Psoas muscle (tissue), 7 donors: ENCODE measurements at regions not wholly inside any gene's neighbourhood (a gene's known extent, or its start where the extent isn't known, plus 50 kb on each side); places are given as distances from the start of the nearest gene placed in this dataset.
"Not testable (repeated sequence)": the region's sequence is repeated elsewhere in the genome, so short reads cannot be mapped to it uniquely, and the experiment has no call there.

Source experiments
- ATAC-seq, 4 donors: fragments of 200-7000 bp; cut with Tn5 transposase; one replicate each; pipeline ENCODE4 v1.9.1; 2020; ENCODE audit warnings: moderate library complexity in 3 of 4, mild to moderate bottlenecking in 2 of 4
- DNase-seq, 2 donors: peaks; one replicate each; pipeline ENCODE4 v3.0.0-alpha.2; 2020
- H3K27ac ChIP-seq: fragments of 200-600 bp; one replicate; pipeline ENCODE4 v1.8.0; 2022
- H3K27me3 ChIP-seq, 3 donors: fragments of 200-600 bp in 1 of 3; one replicate each; pipeline versions ENCODE4 v1.6.1 to v1.8.0; 2013 to 2022; ENCODE audit warnings: low read length in 2 of 3, mild to moderate bottlenecking in 2 of 3, moderate library complexity in 1 of 3; ENCODE audit not compliant: insufficient read depth in 3 of 3
- H3K36me3 ChIP-seq, 2 donors: fragments of 200-600 bp in 1 of 2; one replicate each; pipeline versions ENCODE4 v1.6.1 to v1.8.0; 2013 to 2022; ENCODE audit warnings: low read depth in 1 of 2, mild to moderate bottlenecking in 1 of 2, moderate library complexity in 1 of 2; ENCODE audit not compliant: insufficient read depth in 1 of 2
- H3K4me1 ChIP-seq: fragments of 200-600 bp; one replicate; pipeline ENCODE4 v1.8.0; 2022
- H3K4me3 ChIP-seq: fragments of 200-600 bp; one replicate; pipeline ENCODE4 v1.8.0; 2022; ENCODE audit warnings: mild to moderate bottlenecking
- H3K9me3 ChIP-seq: fragments of 200-600 bp; one replicate; pipeline ENCODE4 v1.8.0; 2022
- CTCF ChIP-seq: fragments of 200-600 bp; IDR thresholded peaks from one replicate; pipeline ENCODE4 v1.8.0; 2022; ENCODE audit warnings: antibody characterized with exemption
- WGBS, 3 donors: extraction: QIAGEN DNeasy Blood & Tissue Kit; methylation state at CpG; one replicate each; pipeline versions ENCODE4 v1.1.6 to v1.1.7; 2013; 5-methylcytosine and 5-hydroxymethylcytosine counted together
- intact Hi-C, 2 donors: fragments of 100-400 bp; cut with DNase I; formaldehyde crosslinking; loops; one replicate each; pipeline versions ENCODE4 v1.11.0 to v1.14.2; 2022
- donor health status: healthy with polysubstance abuse.
- donor health status: DM: no; HTN: no; CAD: no; lungs with moderate emphysema.
- donor health status: Bipolar disorder and iron deficiency.
- donor health status: healthy.
- donor health status: DM: yes; HTN: yes; CAD: no.
- donor health status: DM: no; HTN: no; CAD: no.
- donor health status: DM: yes; HTN: yes; CAD: no.

GRCh38 chr6:100229512-100229911 lies 235.2 kb downstream of the SIM1 start:
- peak in 2 of 4 donors; percentile 6 to 9 for ATAC-seq

GRCh38 chr6:100228834-100229441 lies 234.9 kb upstream of the MCHR2 start:
- peak overlapping the region; percentile 51 for H3K27ac ChIP-seq
- no peaks in the 10 kb centered on the region for H3K27me3 ChIP-seq
- DNase-seq (peak; percentile 69 to 82), ATAC-seq (peak; percentile 93 to 99 (median 96))
- 0 to 1% (median 1%) methylated on average over 27 to 30 of the region's 30 CpGs for WGBS, 3 donors
- peak overlapping the region; percentile 66 for H3K4me3 ChIP-seq
- H3K4me1 ChIP-seq = peaks cover 12% of the 10 kb centered on the region
- H3K36me3 ChIP-seq = no peaks in the 10 kb centered on the region
- peak; percentile 14 for TF ChIP-seq CTCF
- intact Hi-C loops = no loop called here
- H3K9me3 ChIP-seq = no peaks in the 10 kb centered on the region

More at GRCh38 chr6:100229512-100229911, 235.2 kb downstream of the SIM1 start:
- H3K27me3 ChIP-seq = no peaks in the 10 kb centered on the region
- no peak for DNase-seq
- H3K9me3 ChIP-seq = no peaks in the 10 kb centered on the region
- no peaks in the 10 kb centered on the region for H3K36me3 ChIP-seq
- H3K4me3 ChIP-seq = peak overlapping the region; percentile 66
- no peak overlapping the region for H3K27ac ChIP-seq
- intact Hi-C loops = no loop called here
- no peak for TF ChIP-seq CTCF
- peaks cover 14% of the 10 kb centered on the region for H3K4me1 ChIP-seq
- WGBS, 3 donors = 83 to 87% (median 83%) methylated on average over 5 of the region's 5 CpGs

- peak overlapping the region; percentile 51 for H3K27ac ChIP-seq
- peaks cover 12% of the 10 kb centered on the region for H3K4me1 ChIP-seq
- H3K4me3 ChIP-seq = peak overlapping the region; percentile 66
- intact Hi-C loops = no loop called here
- DNase-seq (no peak), ATAC-seq (peak in 1 of 4 donors; percentile 11)
- no peaks in the 10 kb centered on the region for H3K27me3 ChIP-seq
- H3K36me3 ChIP-seq = no peaks in the 10 kb centered on the region
- no peak for TF ChIP-seq CTCF
- no peaks in the 10 kb centered on the region for H3K9me3 ChIP-seq
- 40 to 44% (median 40%) methylated on average over 8 of the region's 8 CpGs for WGBS, 3 donors
Measured at GRCh38 chr6:100228437-100228833, 234.4 kb upstream of the MCHR2 start.

- Histone ChIP-seq H3K4me3 (no peak overlapping the region), H3K27me3 (no peaks in the 10 kb centered on the region), H3K36me3 (no peaks in the 10 kb centered on the region), H3K4me1 (peaks cover 12% of the 10 kb centered on the region), H3K27ac (no peak overlapping the region), H3K9me3 (no peaks in the 10 kb centered on the region)
- ATAC-seq (no peak), DNase-seq (no peak)
- intact Hi-C loops = no loop called here
- TF ChIP-seq CTCF = no peak
- WGBS, 3 donors = 48 to 66% (median 50%) methylated on average over 3 of the region's 3 CpGs
Measured at GRCh38 chr6:100226811-100227210, 232.8 kb upstream of the MCHR2 start.

GRCh38 chr6:100223952-100224351 lies 229.9 kb upstream of the MCHR2 start:
- ATAC-seq, DNase-seq, H3K27ac ChIP-seq, intact Hi-C loops, H3K9me3 ChIP-seq, H3K36me3 ChIP-seq, H3K4me1 ChIP-seq, H3K27me3 ChIP-seq, H3K4me3 ChIP-seq: not testable (repeated sequence)
- WGBS, 3 donors = 87 to 95% (median 92%) methylated on average over 1 of the region's 1 CpG
